IMR-90 (cell line): ENCODE measurements at regions not wholly inside any gene's neighbourhood (a gene's known extent, or its start where the extent isn't known, plus 50 kb on each side); places are given as distances from the start of the nearest gene placed in this dataset.

Experiments used
- ATAC-seq: fragments of 200-7000 bp; cut with Tn5 transposase; 2 replicates; pipeline ENCODE4 v1.9.1; 2020; ENCODE audit warnings: low read depth, mild to moderate bottlenecking, moderate library complexity
- BruUV-seq: library from RNA; stranded (reverse); fragments of 400-500 nt; replicated peaks from 2 replicates; lab custom pipeline; 2021; lab: Mats Ljungman, UMichigan
- CTCF ChIA-PET: fragments of 300-600 bp; formaldehyde crosslinking; extraction: SDS; loops from one replicate; lab custom pipeline; 2021; ENCODE audit warnings: antibody characterized with exemption; lab: Yijun Ruan, JAX
- POLR2A ChIA-PET: fragments of 300-600 bp; sonication (Branson Sonifier 250); formaldehyde crosslinking; loops from one replicate; lab custom pipeline; 2022; ENCODE audit warnings: antibody characterized with exemption; ENCODE audit not compliant: unreplicated experiment; lab: Charles Lee
- DNase-seq: peaks from one replicate; pipeline ENCODE4 v3.0.0; 2013
- H2AFZ ChIP-seq: replicated peaks from 2 replicates; pipeline ENCODE3; 2013; ENCODE audit warnings: low read length, mild to moderate bottlenecking; ENCODE audit not compliant: poor library complexity
- H2AK5ac ChIP-seq: 2 replicates; pipeline ENCODE4 v1.6.1; 2013; ENCODE audit warnings: low read depth, low read length, inconsistent platforms
- H2AK9ac ChIP-seq: replicated peaks from 2 replicates; pipeline ENCODE3; 2013; ENCODE audit warnings: mild to moderate bottlenecking, low read depth, low read length, moderate library complexity; ENCODE audit not compliant: poor library complexity
- H2BK120ac ChIP-seq: 2 replicates; pipeline ENCODE4 v1.6.1; 2013; ENCODE audit warnings: low read depth, low read length, inconsistent platforms
- H2BK15ac ChIP-seq: 3 replicates; pipeline ENCODE4 v1.6.1; 2013; ENCODE audit warnings: low read depth, low read length, inconsistent platforms
- H2BK20ac ChIP-seq: 2 replicates; pipeline ENCODE4 v1.6.1; 2013; ENCODE audit warnings: low read depth, mild to moderate bottlenecking, inconsistent platforms, low read length, moderate library complexity
- H2BK5ac ChIP-seq: 2 replicates; pipeline ENCODE4 v1.6.1; 2013; ENCODE audit warnings: mild to moderate bottlenecking, low read depth, low read length, inconsistent platforms; ENCODE audit not compliant: poor library complexity, severe bottlenecking
- H3K14ac ChIP-seq: replicated peaks from 2 replicates; pipeline ENCODE4 v1.6.1; 2013; ENCODE audit warnings: low read depth, low read length, inconsistent platforms
- H3K18ac ChIP-seq: 2 replicates; pipeline ENCODE4 v1.6.1; 2013; ENCODE audit warnings: low read depth, low read length, control low read depth
- H3K23ac ChIP-seq: 2 replicates; pipeline ENCODE4 v1.6.1; 2013; ENCODE audit warnings: low read depth, low read length, inconsistent platforms
- H3K27ac ChIP-seq: 2 replicates; pipeline ENCODE4 v1.5.1; 2013; ENCODE audit warnings: mild to moderate bottlenecking, control low read depth, low read length; ENCODE audit not compliant: insufficient read depth
- H3K27me3 ChIP-seq: 2 replicates; pipeline ENCODE4 v1.6.1; 2013; ENCODE audit warnings: low read length; ENCODE audit not compliant: control insufficient read depth, insufficient read depth
- H3K36me3 ChIP-seq: 2 replicates; pipeline ENCODE4 v1.6.1; 2013; ENCODE audit warnings: low read length, mixed read lengths; ENCODE audit not compliant: control insufficient read depth, insufficient read depth
- H3K4ac ChIP-seq: 2 replicates; pipeline ENCODE4 v1.6.1; 2013; ENCODE audit warnings: low read depth, low read length, inconsistent platforms
- H3K4me1 ChIP-seq: 2 replicates; pipeline ENCODE4 v1.6.1; 2013; ENCODE audit warnings: low read length, mixed read lengths; ENCODE audit not compliant: control insufficient read depth, insufficient read depth
- H3K4me2 ChIP-seq: 2 replicates; pipeline ENCODE4 v1.6.1; 2013; ENCODE audit warnings: low read depth, mild to moderate bottlenecking, control low read depth, low read length, moderate library complexity
- H3K4me3 ChIP-seq: 2 replicates; pipeline ENCODE4 v1.5.1; 2013; ENCODE audit warnings: low read depth, mild to moderate bottlenecking, control low read depth, low read length, moderate library complexity; ENCODE audit not compliant: insufficient read depth
- H3K56ac ChIP-seq: 2 replicates; pipeline ENCODE4 v1.6.1; 2013; ENCODE audit warnings: low read length, inconsistent platforms; ENCODE audit not compliant: insufficient read depth; ENCODE audit errors: extremely low read depth
- H3K79me1 ChIP-seq, 2 experiments: 2 replicates each; pipeline ENCODE4 v1.6.1; 2013; ENCODE audit warnings: low read length in 2 of 2, inconsistent platforms in 1 of 2, low read depth in 1 of 2
- H3K9ac ChIP-seq: 2 replicates; pipeline ENCODE4 v1.6.1; 2013; ENCODE audit warnings: low read depth, low read length, control low read depth
- H3K9me1 ChIP-seq: 2 replicates; pipeline ENCODE4 v1.6.1; 2013; ENCODE audit warnings: low read length, inconsistent platforms; ENCODE audit not compliant: insufficient read depth
- H3K9me3 ChIP-seq: 2 replicates; pipeline ENCODE4 v1.6.1; 2013; ENCODE audit warnings: low read length; ENCODE audit not compliant: control insufficient read depth, insufficient read depth
- H4K20me1 ChIP-seq: 2 replicates; pipeline ENCODE4 v1.6.1; 2013; ENCODE audit warnings: low read length, inconsistent platforms; ENCODE audit not compliant: insufficient read depth
- H4K5ac ChIP-seq: 2 replicates; pipeline ENCODE4 v1.6.1; 2013; ENCODE audit warnings: mild to moderate bottlenecking, low read depth, low read length, control low read depth
- H4K8ac ChIP-seq, 2 experiments: 2 replicates each; pipeline ENCODE4 v1.6.1; 2013; ENCODE audit warnings: low read depth in 2 of 2, low read length in 2 of 2, control low read depth in 1 of 2, inconsistent platforms in 1 of 2
- H4K91ac ChIP-seq: 2 replicates; pipeline ENCODE4 v1.6.1; 2013; ENCODE audit warnings: low read depth, low read length, inconsistent platforms; ENCODE audit not compliant: insufficient read depth
- BHLHE40 ChIP-seq: fragments of 150-350 bp; IDR thresholded peaks from 2 replicates; pipeline ENCODE4 v1.6.1; 2016; ENCODE audit warnings: mild to moderate bottlenecking, low read depth, low read length
- USF2 ChIP-seq: fragments of 150-350 bp; IDR thresholded peaks from 2 replicates; pipeline ENCODE4 v1.6.1; 2017; ENCODE audit warnings: mild to moderate bottlenecking, antibody characterized with exemption, low read length, low read depth
- WGBS, 2 experiments: methylation state at CpG; one replicate each; pipeline versions ENCODE4 v1.1.5 to v1.1.7; 2013; ENCODE audit warnings: missing lambda C conversion rate in 2 of 2; ENCODE audit not compliant: insufficient read length in 1 of 2; ENCODE audit errors: extremely low coverage in 2 of 2; 5-methylcytosine and 5-hydroxymethylcytosine counted together
- dilution Hi-C: fragments of 300-500 bp; cut with HindIII; formaldehyde crosslinking; loops from one replicate; pipeline ENCODE4 v1.14.3; 2018; ENCODE audit warnings: low sequenced_read_pairs; ENCODE audit not compliant: unreplicated experiment
- in situ Hi-C: fragments of 300-500 bp; cut with MboI; formaldehyde crosslinking; loops from 3 replicates; pipeline ENCODE4 v1.14.3; 2019; ENCODE audit warnings: low sequenced_read_pairs, inconsistent platforms, mixed read lengths
- intact Hi-C: fragments of 100-400 bp; cut with micrococcal nuclease; formaldehyde crosslinking; loops from 2 replicates; pipeline ENCODE4 v1.10.0; 2022

- Histone ChIP-seq H3K27me3 (no peaks in the 10 kb centered on the region), H3K4me2 (no peak overlapping the region), H3K56ac (no peak overlapping the region), H2AFZ (no peak overlapping the region), H3K18ac (no peak overlapping the region), H3K79me1 (no peaks in the 10 kb centered on the region), H3K36me3 (no peaks in the 10 kb centered on the region), H3K27ac (no peak overlapping the region), H3K4ac (no peak overlapping the region), H4K5ac (no peak overlapping the region), H3K9ac (no peak overlapping the region), H2BK20ac (no peak overlapping the region), H3K9me3 (no peaks in the 10 kb centered on the region), H3K23ac (no peak overlapping the region), H4K91ac (no peak overlapping the region), H3K4me1 (no peaks in the 10 kb centered on the region), H4K8ac (no peak overlapping the region), H2AK9ac (no peak overlapping the region), H3K14ac (no peak overlapping the region), H3K4me3 (no peak overlapping the region), H4K20me1 (no peaks in the 10 kb centered on the region), H2BK15ac (no peak overlapping the region), H3K9me1 (no peaks in the 10 kb centered on the region), H2BK120ac (no peak overlapping the region), H2BK5ac (no peak overlapping the region), H2AK5ac (no peak overlapping the region)
- ChIA-PET POLR2A (no interaction called here), CTCF (interaction anchor here (0.8 kb wide), 1 partner anchor 35 kb away, joined by 3 read pairs; no protein-coding TSS in a partner anchor)
- DNase-seq (no peak), ATAC-seq (no peak)
- 38% methylated on average over 4 of the region's 7 CpGs; no CpG with 5 or more reads in 1 of the 2 experiments for WGBS, 2 experiments
- intact Hi-C loops (no loop called here), dilution Hi-C loops (no loop called here), in situ Hi-C loops (loop anchor here (25.0 kb wide), 1 partner anchor 406 kb away; no protein-coding TSS in a partner anchor)
- TF ChIP-seq USF2 (no peak), BHLHE40 (no peak)
- no TSS peak for BruUV-seq
These were observed 333.1 kb upstream of the IGFBP7 start for GRCh38 chr4:57443308-57443707.
